ENCODE measurements at regions not wholly inside any gene's neighbourhood (a gene's known extent, or its start where the extent isn't known, plus 50 kb on each side); places are given as distances from the start of the nearest gene placed in this dataset.
"Not testable (repeated sequence)": the region's sequence is repeated elsewhere in the genome, so short reads cannot be mapped to it uniquely, and the experiment has no call there.

DNA sequence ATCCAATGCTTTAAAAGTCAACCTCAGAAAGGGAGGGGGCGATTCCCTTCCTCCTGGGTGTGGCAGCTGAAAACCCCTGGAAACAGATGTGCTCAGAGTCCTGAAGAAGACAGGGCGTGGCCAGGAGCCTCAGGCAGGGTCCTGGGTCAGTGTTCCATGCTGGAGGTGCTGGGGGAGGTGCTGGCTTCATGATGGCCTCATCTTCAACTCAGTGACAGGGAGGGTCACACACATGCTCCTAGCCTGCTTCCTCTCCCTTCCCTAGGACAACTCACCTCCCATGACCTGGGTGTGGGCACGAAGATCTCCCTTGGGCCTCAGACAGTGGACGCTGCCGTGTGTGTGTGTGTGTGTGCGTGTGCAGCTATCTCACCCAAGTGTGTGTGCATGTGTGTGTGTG is 245.6 kb upstream of the B3GAT1 start:
- in situ Hi-C loops (cut with HindIII; ENCODE audit: low sequenced_read_pairs) = no loop called here
- no peak for DNase-seq (ENCODE audit: low spot score)

DNA sequence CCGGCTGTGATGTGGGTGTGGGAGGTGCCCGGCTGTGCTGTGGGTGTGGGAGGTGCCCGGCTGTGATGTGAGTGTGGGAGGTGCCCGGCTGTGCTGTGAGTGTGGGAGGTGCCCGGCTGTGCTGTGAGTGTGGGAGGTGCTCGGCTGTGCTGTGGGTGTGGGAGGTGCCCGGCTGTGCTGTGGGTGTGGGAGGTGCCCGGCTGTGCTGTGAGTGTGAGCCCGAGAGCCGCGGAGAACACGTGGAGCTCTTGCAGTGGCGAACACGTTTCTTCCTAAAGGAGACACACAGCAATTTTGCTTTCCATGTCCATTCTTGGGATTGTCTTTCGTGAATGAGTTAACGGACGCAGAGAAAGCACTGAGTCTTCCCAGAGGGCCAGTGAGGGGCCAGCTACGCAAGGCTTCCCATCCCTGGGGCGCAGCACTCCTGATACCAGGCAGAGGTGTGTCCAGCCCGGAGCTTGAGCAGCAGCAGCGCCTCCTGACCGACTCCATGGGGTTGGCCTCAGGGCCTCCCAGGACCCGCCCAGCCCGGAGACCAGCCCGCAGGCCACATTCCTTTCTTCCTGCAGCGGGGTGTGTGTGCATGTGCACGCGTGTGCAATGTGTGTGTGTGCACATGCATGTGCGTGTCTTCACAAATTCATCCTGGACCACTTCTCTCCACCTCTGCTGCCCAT is 245.0 kb upstream of the B3GAT1 start:
- in situ Hi-C loops (cut with HindIII; ENCODE audit: low sequenced_read_pairs) = no loop called here
- no peak for DNase-seq (ENCODE audit: low spot score)

DNA sequence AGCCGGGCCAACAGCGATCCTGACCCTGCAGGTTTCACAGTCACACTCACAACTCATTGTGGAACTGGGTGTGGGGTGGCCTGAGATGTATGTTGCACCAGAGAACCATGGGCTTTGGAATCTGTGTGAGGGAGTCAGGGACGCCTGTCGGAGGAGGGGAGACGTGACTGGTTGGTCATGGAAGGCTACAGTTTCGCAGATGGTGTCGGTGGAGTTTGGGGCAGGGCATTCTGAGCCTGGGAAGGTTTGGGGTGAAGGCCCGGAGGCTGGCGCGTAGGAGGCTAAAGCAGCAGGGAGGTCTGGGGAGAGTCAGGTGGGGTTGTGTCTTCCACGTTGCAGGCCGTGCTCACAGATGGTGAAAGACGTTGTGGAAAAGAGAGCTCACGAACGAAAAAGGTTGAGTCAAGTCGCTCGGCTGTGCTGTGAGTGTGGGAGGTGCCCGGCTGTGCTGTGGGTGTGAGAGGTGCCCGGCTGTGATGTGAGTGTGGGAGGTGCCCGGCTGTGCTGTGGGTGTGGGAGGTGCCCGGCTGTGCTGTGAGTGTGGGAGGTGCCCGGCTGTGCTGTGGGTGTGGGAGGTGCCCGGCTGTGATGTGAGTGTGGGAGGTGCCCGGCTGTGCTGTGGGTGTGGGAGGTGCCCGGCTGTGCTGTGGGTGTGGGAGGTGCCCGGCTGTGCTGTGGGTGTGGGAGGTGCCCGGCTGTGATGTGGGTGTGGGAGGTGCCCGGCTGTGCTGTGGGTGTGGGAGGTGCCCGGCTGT is 244.2 kb upstream of the B3GAT1 start:
- in situ Hi-C loops (cut with HindIII; ENCODE audit: low sequenced_read_pairs); DNase-seq (ENCODE audit: low spot score): not testable (repeated sequence)

DNA sequence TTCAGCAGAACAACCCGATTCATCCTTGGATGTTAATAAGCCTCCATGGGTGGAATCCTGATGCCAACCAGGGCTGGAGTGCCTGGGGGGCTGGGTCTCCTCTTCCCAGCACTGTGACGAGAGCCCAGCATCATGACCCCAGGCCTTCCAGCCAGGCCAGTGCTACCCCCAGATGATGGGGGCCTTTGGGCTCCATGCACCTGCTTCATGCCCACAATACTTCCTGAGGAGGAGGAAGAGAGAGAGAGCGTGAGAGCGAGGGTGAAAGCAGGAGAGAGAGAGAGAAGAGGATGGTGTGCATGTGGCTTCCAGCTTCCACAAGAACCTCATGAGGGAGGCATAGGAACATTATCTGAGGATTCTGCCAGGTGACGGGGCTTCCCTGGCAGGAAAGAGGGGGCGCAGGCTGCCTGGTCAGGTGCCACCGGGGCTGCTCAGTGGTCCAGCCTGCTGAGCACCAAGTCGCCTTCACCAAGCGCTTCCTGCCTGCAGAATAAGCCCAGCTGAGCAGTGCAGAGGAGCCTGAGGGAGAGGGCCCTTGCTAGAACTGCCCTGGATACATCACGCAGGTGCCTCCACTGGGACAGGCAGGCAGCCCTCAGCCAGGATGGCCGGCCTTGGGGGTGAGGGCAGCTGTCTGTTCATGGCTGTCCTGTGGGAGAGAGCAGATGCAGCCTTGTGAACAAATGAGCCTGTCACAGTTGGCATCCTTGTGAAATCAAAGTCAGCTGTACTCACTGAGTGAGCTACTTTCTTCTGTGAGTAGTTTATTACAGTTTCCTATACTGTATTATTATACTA is 243.3 kb upstream of the B3GAT1 start:
- in situ Hi-C loops (cut with HindIII; ENCODE audit: low sequenced_read_pairs) = no loop called here
- DNase-seq (ENCODE audit: low spot score) = no peak

DNA sequence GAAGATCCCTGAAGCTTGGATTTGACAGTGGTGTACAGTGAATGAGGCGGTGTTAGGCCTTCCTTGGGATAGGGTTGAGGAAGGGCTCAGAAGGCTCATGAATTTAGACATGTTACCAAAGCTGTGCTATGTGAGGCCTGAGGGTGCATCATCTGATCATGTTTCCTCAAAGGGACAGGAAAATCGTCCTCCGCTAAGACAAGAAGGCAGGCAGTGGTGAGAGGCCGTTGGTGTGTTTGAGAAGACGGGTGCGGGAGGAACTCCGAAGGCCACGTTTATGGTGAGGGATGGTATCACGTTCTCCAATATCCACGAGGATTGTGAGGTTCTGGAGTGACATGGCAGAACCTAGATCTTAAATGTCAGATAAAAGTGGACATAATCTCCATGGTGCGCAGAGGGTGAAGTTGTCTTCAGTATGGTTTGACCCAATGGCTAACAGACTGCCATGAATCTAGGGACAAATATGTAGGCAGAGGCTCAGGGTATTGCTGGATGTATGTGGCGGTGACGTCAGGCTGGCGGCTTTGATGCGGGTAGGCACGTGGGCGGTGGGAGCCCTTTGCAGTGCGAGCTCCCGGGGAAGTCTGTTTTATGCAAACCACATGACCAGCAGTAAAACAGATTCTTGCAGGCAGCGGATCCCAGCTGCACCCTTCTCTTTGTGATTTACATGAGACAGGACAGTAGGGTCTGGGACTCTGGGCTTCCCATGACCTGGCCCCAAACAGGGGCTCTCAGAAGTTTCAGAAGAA is 242.3 kb upstream of the B3GAT1 start:
- no peak for DNase-seq (ENCODE audit: low spot score)
- in situ Hi-C loops (cut with HindIII; ENCODE audit: low sequenced_read_pairs) = no loop called here

DNA sequence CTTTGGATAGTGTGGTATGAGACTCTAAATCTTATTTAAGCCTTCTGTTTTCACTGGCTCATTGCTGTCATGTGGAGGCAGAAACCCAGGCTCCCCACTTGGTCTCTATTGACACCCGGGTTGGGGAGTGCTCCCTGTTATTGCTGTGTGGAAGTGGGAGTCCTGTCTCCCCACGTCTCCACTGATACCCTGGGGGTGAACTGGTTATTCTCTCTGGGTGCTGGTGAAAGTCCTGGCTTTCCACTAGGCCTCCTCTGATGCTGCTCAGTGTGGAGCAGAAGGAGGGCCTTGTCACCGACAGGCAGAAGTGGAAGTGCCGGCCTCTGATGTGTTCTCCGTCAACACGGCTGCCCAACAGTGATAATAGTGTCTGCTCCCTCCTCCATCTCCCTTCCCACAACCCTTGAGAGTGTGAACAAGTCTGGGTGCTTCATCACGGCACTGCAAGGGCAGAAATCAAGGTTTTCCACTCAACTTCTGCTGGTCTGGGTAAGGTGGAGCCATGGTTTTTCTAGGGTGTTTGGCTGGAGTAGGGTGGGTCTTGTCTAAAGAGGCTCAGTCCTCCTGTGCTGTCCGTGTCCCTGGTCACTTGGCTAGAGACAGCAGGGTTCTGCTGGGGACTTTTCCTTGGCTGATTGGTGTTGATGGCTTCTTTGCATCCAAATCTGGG is 240.7 kb upstream of the B3GAT1 start:
- in situ Hi-C loops (cut with HindIII; ENCODE audit: low sequenced_read_pairs) = no loop called here
- DNase-seq (ENCODE audit: low spot score) = no peak

DNA sequence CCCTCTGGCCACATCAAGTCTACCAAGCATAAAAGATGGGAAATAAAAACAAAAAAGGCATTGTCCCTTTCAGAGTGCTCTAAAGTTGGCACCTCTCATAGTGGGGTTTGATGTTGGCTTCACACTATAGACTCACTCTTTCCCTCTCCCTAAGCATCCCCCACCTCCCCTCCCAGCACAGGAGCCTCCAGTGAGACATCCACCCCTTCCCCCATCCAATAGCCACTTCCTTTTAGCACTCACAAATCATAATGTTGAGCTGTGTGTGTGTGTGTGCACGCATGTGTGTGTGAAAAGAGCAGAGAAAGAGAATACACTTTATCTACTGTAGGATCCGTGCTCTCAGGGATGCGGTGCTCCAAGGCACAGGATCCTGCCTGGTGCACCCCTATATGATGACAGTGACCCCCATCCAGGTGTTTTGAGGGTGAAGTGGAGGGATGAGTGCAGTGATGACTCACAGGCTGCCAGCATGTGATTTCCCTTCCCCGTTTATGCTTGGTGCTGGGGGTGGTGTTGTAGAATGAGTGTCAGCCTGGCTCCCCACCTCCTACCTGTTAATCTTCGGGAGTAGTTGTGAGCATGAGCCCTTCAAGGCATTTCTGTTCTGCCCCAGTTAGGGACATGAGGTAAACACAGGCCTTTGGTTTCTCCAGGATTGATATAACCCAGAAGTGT is 235.2 kb upstream of the B3GAT1 start:
- no peak for DNase-seq (ENCODE audit: low spot score)
- in situ Hi-C loops (cut with HindIII; ENCODE audit: low sequenced_read_pairs) = no loop called here

DNA sequence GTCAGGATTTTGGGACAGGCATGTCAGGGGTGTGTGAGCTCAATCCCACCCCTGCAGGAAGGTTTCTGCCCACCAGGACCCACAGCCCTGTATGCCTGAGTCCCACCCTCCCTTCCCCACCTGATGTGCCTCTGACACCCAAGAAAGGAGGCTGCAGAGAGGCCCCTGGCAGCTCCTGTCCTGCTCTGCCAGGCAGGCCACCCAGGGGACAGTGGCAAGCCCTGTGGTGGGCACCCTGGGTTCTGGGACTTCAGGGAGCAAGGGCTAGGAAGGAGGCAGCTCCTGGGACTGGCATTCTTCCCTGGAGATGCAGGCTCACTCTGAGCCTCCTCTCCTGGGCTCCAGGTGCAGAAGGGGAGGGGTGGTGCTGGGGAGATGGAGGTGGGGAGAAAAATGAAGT is 234.5 kb upstream of the B3GAT1 start:
- in situ Hi-C loops (cut with HindIII; ENCODE audit: low sequenced_read_pairs) = no loop called here
- no peak for DNase-seq (ENCODE audit: low spot score)

DNA sequence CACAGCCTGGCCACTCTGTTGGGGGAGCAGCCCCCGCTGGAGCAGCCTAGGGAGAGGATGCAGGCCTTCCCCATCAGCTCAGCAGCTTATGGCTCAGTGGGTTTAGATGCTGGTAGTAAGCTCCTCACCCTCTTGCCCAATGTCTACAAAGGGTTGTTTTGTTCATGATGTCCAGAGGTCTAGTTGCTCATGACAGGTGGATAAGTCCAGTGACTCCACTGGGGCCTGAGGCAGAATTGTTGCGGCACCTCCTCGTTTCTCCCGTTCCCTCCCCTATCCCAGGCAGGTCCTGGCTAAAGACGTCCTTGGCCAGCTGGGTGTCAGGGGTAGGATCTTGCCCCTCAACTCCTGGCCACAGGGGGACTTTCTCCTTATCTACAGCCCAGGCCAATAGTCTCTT is 233.5 kb upstream of the B3GAT1 start:
- DNase-seq (ENCODE audit: low spot score) = no peak
- in situ Hi-C loops (cut with HindIII; ENCODE audit: low sequenced_read_pairs) = no loop called here

DNA sequence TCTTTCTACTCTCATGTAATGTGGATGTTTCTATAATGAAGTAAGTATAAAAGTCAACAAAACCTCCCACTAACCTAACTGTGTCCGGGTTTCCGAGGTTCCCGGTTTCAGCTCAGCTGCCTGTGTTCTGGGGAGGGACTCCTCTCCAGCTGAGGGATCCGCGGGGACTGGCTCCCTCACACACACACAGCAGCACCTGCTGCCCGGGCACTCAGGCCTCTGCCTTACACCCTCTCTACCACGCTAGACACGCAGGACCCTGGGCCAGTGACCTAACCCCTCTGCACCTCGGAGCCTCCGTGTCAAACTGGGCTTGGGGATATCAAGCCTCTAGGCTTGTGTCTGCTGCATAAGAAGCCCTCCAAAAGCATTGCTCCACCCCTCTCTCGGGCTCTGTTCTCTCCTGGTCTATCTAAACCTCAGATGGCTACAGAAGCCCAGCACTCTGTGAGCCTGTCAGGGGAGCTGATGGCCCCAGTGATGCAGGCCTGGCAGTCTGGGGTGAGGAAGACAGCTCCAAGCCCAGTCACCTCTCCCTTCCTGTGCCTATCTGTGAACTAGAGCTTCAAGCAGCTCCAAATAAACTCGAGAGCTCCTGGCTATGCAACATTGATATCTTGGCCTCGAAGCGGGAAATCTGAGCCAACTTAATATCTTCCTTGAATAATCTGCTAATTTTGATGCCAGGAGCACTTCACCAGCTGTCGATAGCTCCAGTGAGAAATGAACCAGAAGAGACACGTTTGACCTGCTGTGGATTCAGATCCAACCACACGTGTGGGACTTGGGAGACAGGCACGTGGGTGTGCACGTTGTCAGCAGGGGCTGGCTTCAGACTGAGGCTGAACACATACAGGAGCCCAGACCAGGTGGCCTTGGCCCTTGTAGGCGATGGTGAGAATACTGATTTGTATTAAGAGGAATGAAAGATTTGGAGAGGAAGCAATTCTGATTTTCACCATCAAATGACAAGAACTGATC is 232.7 kb upstream of the B3GAT1 start:
- in situ Hi-C loops (cut with HindIII; ENCODE audit: low sequenced_read_pairs) = no loop called here
- DNase-seq (ENCODE audit: low spot score) = peak; percentile 47

DNA sequence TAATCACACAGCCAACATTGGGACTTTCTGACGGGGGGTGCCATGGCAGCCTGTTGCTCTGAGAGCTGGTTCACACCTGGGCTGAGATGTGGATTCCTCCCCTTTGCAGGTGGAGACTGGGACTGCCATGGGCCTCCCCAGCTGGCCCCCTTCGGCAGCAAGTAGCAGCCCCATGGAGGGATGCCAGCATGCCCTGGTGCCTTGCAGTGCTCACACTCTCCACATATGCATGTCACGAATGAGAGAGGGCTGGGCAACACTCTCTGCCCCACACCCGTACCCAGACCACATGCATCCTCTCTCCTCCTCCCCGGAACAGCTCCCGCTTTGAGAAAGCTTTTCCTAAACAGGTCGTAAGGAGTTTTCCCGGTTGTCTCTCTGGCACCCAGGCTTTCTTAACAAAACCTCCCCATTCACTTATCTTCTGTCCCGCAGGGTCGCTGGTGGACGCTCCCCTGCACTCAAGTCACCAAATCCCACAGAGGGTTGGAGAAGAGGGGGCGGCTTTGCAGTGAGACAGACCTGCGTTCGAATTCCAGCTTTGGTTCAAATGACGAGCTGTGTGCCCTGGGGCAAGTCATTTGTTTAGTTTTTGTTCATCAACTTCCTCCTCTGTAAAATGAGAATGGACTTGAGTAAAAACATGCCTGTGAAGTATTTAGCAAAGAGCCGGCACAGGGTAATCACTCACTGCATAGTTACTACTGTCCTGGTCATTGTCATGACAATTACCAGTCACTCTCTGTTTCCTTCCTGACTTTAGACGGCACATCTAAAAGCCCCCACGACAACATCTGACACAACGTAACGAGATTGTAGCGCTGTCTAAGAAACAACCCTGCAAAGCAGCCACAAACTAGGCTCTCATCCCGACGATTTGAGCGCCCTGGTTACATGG is 231.3 kb upstream of the B3GAT1 start:
- DNase-seq (ENCODE audit: low spot score) = no peak
- in situ Hi-C loops (cut with HindIII; ENCODE audit: low sequenced_read_pairs) = no loop called here

DNA sequence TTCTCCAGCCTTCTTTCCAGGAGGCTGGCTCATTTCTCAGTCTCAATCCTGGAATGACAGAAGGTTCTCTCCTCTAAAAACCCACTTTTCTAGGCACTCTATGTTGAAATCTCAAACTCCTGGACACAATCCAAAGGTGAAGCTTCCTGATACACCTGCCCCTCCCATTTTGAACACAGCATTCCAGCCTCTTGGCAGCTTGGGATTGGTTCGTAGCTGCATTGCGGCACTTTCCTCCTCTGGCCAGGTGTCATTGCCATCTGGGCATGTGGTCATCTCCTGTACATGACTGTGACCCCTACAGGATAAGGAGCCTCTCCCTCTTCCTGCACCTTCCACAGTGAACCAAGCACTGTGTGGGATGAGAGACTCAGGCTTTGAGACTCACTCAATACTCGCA is 230.2 kb upstream of the B3GAT1 start:
- in situ Hi-C loops (cut with HindIII; ENCODE audit: low sequenced_read_pairs) = no loop called here
- DNase-seq (ENCODE audit: low spot score) = no peak

DNA sequence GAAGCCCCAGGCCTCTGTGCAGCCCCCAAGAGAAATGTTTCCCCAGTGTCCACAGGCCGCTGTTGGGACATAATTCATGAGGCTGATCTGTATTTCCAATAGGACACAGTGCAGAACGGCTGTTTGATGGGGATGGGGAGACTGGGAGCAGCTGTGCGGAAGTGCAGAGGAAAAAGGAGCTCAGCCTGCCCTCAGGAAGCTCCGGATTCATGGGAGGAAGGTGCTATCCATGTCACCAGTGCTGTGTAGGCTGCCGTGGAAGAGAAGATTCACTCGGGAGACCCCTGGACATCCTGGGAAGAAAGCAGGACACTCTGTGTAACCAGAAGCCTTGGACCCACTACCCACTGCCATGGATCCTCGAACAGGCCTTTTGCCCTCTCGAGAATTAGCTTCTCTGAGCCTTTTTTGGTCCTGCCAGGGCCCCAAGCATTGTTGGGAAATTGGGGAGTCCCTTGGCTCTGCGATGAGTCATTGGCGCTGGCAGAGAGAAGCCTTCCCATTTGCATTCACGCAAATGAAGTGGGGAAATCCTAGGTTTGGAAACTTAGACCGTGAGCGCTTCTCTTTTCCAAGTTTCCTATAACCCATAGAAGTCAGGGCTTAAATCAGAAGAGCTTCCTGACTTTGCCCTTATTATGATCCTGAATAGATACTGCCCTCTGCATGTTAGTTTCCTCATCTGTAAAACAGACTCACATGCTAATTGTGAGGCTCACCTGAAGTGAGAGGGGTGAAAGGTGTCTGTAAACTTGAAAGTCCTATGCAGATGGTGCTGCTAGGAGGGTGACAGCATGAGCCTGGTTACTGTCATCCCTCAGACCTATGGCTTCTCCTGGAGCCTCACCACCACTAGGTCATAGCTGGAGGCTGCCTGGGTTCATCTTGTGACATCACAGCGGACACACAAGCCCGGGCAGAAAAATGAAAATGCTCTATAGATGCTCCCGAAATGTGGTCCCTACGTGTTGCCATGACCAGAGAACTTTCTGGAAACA is 229.2 kb upstream of the B3GAT1 start:
- DNase-seq (ENCODE audit: low spot score) = no peak
- in situ Hi-C loops (cut with HindIII; ENCODE audit: low sequenced_read_pairs) = no loop called here

DNA sequence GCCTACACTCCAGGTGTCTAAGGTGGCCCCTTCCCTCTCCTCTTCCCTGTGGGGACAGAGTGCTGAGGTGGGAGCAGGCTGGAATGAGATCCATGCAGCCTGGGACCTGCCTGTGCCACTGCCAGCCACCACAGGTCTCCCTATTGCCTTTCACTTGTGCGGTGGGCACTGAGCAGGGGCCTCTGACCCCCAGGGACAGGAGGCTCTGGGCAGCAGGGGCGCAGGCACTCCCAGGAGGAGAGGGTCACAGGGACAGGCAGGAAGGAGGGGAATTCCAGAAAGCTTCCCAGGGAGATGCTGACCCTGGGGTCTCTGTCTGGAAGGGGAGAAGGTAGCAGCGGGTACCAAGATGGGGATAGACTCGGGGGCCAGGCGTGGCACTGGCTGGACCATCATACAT is 228.5 kb upstream of the B3GAT1 start:
- in situ Hi-C loops (cut with HindIII; ENCODE audit: low sequenced_read_pairs) = no loop called here
- no peak for DNase-seq (ENCODE audit: low spot score)

DNA sequence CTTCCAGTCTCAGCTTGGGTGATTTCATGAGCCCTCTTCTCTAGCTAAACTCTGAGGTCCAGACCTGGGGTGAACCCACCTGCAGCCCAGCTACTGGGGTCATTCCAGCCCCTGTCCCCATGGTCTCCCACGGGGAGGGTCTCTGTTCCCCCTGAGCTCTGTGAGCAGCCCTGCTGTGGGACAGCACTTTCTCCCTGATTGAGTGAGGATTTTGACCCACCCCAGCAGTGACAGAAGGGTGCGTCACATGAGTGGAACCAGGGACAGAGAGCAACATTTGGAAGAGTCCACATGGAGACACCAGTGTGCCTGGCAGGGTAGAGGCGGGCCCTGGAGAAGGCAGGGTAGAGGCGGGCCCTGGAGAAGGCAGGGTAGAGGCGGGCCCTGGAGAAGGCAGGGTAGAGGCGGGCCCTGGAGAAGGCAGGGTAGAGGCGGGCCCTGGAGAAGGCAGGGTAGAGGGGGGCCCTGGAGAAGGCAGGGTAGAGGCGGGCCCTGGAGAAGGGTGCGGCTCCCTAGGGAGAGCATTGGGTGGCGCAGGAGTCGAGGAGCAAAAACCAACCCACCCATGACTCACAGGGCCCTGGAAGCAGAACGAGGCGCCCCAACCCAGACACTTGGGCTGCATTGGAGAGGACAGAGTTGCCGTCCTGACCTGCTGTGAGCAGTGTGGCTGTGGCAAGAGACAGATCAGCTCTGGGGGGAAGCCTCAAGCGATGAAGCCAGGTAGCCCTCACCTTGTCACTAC is 227.7 kb upstream of the B3GAT1 start:
- DNase-seq (ENCODE audit: low spot score) = no peak
- in situ Hi-C loops (cut with HindIII; ENCODE audit: low sequenced_read_pairs) = no loop called here
